UCSD-AML1 (cell line): ENCODE measurements at regions not wholly inside any gene's neighbourhood (a gene's known extent, or its start where the extent isn't known, plus 50 kb on each side); places are given as distances from the start of the nearest gene placed in this dataset.
"Not testable (repeated sequence)": the region's sequence is repeated elsewhere in the genome, so short reads cannot be mapped to it uniquely, and the experiment has no call there.

Source experiments
- DNase-seq: peaks from one replicate; lab custom pipeline; 2025; ENCODE audit not compliant: unreplicated experiment; lab: John Stamatoyannopoulos, UW

- no peak for DNase-seq
Observed at GRCh38 chr14:48129472-48129871, 454.1 kb upstream of the MDGA2 start.

DNA sequence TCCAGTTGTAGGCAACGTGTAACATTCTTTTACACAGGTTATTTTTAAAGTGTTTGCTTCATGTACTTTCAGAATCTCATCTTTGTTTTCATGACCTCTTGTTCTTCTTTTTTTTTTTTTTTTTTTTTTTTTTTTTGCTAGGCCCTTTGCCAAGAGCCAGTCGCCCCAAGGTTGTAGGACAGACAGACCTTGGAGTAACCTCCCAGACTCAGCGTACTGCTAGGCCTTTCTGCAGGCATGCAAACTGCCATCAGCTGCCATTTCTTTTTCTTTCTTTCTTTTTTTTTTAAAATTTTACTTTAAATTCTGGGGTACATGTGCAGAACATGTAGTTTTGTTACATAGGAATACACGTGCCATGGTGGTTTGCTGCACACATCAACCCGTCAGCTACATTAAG lies 452.3 kb upstream of the MDGA2 start:
- DNase-seq = no peak

DNA sequence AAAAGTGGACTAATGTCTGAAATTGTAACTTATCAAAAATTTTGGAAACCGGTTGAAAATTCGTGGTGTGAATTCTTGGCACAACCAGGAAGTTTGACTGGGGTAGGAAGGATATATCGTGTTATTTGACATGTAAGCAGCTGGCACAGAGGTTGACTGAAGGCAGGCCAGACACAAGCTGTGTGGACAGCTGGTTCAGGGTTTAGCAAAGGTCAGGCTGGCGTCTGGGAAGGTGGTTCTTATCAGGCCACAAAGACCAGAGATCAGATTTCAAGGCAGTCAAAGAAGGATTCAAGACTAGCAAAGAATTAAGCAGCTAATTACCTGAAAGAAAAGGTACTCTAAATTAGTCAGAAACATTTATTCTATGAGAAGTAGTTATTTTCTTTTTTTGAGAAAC lies 450.2 kb upstream of the MDGA2 start:
- no peak for DNase-seq

DNA sequence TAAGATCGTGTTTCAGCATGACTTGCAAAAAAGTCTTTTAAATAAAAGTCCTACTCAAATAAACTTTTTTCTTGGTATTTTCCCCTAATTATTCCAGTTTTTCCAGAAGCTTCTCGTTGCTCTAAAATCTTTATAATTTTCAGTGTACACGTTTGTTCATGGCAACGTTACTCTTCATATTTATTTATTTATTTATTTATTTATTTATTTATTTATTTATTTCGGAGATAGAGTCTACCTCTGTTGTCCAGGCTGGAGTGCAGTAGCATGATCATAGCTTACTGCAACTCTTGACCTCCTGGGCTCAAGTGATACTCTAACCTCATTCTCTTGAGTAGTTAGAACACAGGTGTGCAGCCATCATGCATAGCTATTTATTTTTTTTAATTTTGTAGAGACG lies 438.3 kb upstream of the MDGA2 start:
- DNase-seq = no peak

DNA sequence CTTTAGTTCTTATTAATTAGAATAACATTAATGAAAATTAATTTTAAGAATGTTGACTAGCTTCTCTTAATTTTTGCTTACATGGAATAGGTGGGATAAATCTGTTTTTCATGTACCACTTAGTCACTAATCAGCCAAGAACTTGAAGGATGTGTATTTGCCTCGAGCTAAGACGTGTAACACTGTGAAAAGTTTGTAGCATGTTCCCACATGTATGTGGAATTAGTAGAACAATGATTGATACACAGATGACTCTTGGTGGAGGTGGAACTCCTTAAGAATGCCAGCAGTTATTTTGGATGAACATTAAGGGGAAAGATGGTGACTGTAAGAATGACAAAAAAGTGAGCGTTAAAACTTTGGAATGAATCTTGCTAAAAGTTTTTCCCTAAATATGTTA lies 435.7 kb upstream of the MDGA2 start:
- no peak for DNase-seq

DNA sequence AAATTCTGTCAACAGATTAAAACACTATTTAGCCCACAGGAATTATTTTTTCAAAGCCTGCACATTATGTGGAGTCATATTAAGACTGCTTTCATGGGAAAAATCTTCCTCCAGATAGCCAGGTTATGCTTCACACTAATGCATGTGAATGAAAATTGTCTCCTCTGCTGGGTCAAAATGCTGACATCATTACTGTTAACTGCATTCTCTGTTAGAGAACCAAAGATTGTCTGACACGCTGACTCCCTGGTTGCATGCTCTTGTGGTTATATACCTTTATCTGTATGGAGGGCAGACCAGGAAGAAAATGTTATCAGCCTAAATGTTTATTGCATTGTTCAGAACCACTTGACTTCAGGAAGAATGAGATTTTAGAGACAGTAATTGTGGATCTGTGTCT lies 432.2 kb upstream of the MDGA2 start:
- DNase-seq = no peak

- DNase-seq = no peak
Observed at GRCh38 chr14:48096897-48097296, 421.5 kb upstream of the MDGA2 start.

- DNase-seq = no peak
Observed at GRCh38 chr14:48086516-48086915, 411.1 kb upstream of the MDGA2 start.

- no peak for DNase-seq
Observed at GRCh38 chr14:48075487-48075886, 400.1 kb upstream of the MDGA2 start.

GRCh38 chr14:48052973-48053372 lies 377.6 kb upstream of the MDGA2 start:
- DNase-seq = no peak

- no peak for DNase-seq
Observed at GRCh38 chr14:48035836-48036235, 360.4 kb upstream of the MDGA2 start.

DNA sequence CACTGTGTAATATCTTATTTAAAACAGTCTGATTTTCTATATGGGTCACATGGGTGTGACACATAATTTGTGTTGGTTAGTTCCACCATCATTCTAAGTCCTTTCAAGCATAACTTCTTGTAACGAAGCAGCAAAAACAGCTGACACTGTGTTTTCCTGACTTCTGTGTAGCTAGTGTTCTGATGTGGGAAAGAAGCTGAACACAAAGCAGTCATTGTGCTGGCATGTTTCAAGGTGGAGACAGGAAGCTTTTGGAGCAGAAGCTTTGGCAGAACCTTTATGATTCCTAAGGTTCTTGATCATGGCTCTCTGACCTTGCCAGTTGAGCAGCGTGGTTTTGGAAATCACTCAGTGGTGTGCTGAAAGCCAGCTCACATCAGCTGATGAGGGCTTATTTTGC lies 351.7 kb upstream of the MDGA2 start:
- no peak for DNase-seq

DNA sequence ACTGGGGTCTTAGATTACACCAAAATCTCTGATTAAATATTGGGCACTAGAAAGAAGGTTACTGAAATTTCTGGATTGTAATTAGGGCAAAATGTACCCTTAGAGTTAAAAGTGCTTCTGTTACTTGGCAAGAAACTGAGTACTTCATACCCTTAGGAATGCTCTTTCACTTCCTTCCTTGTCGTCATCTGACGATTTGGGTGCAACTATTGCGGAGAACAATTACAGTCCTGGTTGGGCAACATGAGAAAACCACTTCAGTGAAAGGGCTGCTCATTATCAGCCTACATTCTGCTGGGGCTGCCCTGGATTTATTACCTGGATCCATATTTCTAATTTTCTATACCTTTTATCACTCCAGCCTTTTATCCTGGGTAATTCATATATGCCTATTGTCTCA lies 348.5 kb upstream of the MDGA2 start:
- no peak for DNase-seq

- DNase-seq = not testable (repeated sequence)
Observed at GRCh38 chr14:48011484-48011883, 336.1 kb upstream of the MDGA2 start.

- DNase-seq = no peak
Observed at GRCh38 chr14:48008646-48009045, 333.2 kb upstream of the MDGA2 start.

DNA sequence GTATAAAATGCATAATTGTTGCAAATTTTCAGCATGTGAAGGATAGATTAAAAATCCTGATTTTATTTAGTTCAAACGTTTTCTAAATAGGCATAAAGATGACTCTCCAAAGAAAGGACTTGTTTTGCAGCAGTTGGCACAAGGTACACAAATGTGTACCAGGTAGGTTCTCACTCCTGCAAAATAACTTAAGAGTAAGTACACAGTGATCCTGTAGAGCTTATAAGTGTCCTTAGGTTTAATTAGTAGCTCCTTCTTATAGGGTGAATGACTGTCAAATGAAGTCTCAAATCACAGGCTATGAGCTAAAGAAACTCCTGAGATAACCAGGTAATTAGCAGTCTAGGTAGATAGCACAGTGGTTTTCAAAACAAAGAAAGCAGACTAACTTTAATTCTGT lies 330.6 kb upstream of the MDGA2 start:
- DNase-seq = no peak

DNA sequence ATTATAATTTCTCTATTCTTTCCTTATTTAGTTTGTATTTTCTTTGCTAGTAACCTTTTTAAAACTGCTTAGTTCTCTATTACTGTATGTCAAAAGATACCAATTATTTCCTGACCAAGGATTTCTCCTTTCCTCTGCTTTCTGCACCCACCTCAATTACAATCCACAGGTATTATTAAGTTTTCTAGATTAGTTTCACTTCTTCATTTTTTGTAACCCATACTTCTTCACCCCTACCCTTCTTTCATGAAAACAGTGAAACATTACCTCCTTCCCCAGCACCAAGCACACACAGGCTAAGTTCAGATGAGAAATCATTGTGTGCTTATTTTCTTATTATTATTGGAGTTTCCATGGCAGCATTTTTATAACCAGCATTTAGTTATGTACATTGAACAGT lies 318.5 kb upstream of the MDGA2 start:
- no peak for DNase-seq

DNA sequence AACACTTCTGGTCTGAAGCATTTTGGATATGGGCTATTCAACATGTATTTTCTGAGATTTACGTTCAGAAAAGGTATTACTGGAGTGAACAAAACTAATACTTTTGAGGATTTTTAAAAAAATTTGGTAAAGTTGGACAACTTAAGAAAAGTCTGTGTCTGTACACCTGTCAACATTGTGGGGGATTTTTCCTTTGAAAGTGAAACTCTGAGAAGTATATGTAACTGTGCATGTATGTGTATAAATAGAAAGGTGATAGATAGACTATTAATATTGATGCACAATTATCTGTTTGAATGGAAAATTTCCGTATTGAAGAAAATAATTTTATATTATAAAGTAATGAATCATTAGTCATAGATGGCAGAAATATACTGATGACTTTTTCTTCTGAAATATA lies 312.8 kb upstream of the MDGA2 start:
- no peak for DNase-seq

- no peak for DNase-seq
Observed at GRCh38 chr14:47978871-47979270, 303.5 kb upstream of the MDGA2 start.

GRCh38 chr14:47976139-47976538 lies 300.7 kb upstream of the MDGA2 start:
- no peak for DNase-seq

- no peak for DNase-seq
Observed at GRCh38 chr14:47966076-47966810, 290.8 kb upstream of the MDGA2 start.

DNA sequence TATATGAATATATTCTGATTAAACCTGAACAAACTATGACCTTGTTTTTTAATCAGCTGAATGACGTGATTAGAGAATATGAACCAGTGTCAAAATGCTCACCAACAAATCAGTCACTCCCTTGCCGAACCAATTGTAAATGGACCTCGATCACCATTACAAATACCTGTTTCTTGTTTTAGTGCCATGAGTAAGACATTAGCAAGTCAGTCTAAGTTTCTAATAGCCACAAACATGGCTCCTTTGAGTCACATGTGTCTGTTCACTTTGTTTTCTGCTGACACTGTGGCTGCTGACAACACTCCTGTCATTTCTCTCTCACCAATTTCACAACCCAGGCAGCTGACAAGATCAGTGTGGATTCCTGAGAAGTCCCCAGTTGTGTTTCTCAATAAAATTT lies 286.2 kb upstream of the MDGA2 start:
- no peak for DNase-seq

- no peak for DNase-seq
Observed at GRCh38 chr14:47959740-47960139, 284.3 kb upstream of the MDGA2 start.
